ENCODE measurements at regions not wholly inside any gene's neighbourhood (a gene's known extent, or its start where the extent isn't known, plus 50 kb on each side); places are given as distances from the start of the nearest gene placed in this dataset.

DNA sequence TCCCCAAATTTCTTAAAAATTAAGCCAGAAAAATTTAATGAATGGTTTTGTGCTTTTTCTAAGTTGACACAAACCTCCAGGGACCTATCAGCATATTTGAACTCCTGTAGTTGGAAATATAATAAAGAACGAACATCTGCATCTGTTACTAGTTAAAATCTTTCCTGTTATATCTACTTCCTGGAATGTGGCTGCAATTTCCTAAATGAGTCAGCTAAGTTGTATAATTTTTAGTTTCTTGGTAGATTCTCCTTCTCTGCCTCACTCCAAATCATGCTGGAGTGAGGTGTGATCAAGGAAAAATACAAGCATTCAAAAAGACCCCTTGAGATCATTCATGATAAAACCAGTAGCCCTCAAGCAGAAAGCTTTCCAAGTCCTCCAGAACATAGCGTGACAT lies 106.2 kb upstream of the MCTP2 start:
- TF ChIP-seq POLR2AphosphoS5 (IDR thresholded peaks at IDR 0.05; ENCODE audit: borderline replicate concordance, low read depth, low read length) (no peak; the same call in 1 of the 2 replicates), FOXP2 (optimal IDR thresholded peaks at IDR 0.05; ENCODE audit: control extremely low read depth, extremely low read length, insufficient read depth) (no peak)

Measured in SK-N-MC (cell line).